ENCODE measurements at regions not wholly inside any gene's neighbourhood (a gene's known extent, or its start where the extent isn't known, plus 50 kb on each side); places are given as distances from the start of the nearest gene placed in this dataset.

DNA sequence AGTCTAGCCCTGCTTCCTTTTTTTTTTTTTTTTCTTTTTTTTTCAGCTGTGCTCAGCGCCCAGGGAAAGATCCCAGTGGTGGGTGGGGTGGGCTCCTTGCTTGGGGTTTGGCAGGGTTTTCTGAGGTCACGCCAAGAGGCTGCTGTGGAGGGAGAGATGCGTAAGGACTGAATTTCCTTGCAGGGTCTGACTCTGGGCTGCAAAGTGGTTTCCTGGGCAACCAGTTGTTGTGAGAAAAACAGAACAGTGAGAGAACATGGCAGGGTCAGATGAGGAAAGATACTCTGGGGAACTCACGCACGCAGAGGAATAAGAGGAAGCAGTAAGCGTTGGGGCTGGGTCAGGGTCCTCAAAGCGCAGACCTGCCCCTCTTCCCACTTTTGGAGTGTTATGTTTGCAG is 119.5 kb downstream of the IRF8 start:
- no peak for DNase-seq (ENCODE audit: low spot score)

GRCh38 chr16:86018941-86019340 is 120.0 kb downstream of the IRF8 start:
- DNase-seq (ENCODE audit: low spot score): no peak

GRCh38 chr16:86019446-86020047 is 120.6 kb downstream of the IRF8 start:
- no peak for DNase-seq (ENCODE audit: low spot score)

GRCh38 chr16:86020971-86021370 is 122.0 kb downstream of the IRF8 start:
- DNase-seq (ENCODE audit: low spot score): no peak

DNA sequence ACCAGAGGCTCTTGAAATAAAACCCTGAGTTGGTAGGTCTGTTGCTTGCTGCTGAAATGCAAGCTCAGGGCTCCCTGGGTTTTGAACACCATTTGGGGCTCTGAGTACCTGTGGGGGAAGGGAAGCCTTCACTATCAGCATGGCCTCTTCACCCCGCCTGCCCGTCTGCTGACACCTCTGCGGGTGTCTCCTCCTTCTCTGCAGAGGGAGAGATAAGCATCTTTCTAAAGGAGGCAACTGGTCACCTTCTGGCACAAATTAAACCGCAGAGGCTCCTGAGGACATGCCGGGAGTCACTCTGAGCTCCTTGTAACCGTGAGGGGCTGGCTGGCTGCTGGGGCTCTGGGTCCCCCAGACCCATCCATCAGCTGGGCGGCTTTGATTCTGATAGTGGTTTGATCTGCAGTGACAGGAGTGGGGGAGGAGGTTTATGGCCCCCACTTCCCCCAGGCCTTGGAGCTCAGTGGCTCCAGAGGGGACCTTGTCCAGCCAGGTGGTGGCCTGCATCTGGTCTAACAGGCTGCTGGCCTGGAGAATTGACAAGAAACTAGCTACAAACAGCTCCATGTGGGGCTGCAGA is 123.5 kb downstream of the IRF8 start:
- DNase-seq (ENCODE audit: low spot score): no peak

DNA sequence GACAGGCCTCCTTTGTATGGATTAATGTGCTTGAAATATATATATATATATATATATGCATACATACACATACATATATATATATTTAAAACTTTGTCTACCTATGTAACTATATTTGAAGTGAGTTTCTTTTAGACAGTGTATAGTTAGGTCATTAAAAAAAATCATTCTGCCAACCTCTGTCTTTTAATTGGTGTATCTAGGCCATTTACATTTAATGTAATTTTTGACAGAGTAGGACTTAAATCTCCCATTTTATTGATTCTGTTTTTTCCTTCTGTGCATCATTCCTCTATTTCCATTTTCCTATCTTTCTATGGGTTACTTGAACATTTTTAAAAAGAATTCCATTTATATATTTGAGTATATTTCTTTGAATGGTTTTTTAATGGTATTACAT is 125.2 kb downstream of the IRF8 start:
- DNase-seq (ENCODE audit: low spot score): no peak

DNA sequence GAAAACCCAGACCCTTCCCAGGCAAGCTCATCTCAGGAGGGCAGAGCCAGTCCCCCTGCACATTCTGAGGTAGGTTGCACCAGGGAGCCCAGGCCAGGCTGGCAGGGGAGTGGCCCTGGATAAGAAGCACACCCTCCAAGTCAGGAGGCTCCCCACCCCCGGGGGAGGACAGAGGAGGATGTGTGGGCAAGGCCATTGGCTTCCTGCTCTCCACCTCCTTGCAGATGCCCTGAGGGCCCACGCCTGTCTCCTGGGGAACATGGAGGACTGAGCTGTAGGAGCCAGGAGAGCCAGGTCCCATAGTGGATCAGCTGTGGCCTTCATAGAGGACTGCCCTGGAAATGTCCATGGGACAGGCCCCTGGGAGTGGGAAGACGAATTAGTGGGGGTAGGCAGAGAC is 126.7 kb downstream of the IRF8 start:
- no peak for DNase-seq (ENCODE audit: low spot score)

DNA sequence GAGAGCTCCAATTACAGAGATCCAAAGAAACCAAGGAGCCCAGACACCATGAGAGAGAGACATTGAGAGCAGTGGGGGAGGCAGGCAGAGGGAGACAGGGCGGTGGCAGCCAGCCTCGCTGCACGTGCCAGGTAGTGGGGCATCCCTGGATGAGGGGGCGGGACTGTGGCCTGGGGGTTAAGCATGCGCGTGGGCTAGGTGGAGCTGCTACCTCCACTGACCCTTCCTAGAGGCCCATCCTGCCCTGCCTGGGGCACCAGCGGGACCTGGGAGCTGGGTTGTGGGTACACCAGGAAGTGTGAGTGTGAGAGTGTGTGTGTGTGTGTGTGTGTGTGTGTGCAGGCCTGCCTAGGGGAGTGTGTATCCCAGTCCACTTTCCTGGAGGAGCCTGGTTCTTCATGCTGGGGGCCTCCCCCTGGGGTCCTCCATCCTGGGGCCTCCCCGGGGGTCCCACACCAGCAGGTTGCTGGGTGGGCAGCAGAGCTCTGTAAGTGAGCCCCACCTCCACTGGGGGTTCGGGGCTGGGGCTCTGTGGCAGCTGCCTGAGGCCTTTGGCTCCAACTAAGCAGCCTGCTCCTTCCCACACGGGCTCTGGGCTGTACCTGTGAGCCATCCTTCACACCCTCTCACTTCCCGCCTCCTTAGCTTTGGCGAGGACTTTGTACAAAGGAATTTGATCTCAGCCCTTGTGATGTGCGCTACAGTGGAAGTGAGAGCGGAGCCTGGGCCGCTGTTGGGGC is 127.4 kb downstream of the IRF8 start:
- no peak for DNase-seq (ENCODE audit: low spot score)

DNA sequence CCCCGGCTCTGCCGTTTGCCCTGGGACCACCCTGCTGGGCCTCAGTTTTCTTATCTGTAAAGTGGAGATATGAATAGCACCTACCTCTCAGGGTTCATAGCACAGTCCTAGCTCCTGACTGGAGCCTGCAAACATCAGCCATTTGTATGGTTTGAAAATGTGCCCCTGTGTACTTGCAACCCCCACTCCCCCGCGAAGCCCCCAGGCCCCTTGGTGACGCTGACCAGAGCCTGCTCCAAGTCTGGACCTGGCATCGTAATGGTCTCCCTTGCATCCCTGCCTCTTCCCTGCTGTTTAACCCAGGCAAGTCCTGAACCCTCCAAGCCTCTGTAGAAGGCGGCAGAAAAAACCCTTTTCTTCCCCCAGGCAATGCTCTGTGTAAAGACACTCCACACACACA is 128.0 kb downstream of the IRF8 start:
- DNase-seq (ENCODE audit: low spot score): no peak

GRCh38 chr16:86027373-86028126 is 128.6 kb downstream of the IRF8 start:
- no peak for DNase-seq (ENCODE audit: low spot score)

DNA sequence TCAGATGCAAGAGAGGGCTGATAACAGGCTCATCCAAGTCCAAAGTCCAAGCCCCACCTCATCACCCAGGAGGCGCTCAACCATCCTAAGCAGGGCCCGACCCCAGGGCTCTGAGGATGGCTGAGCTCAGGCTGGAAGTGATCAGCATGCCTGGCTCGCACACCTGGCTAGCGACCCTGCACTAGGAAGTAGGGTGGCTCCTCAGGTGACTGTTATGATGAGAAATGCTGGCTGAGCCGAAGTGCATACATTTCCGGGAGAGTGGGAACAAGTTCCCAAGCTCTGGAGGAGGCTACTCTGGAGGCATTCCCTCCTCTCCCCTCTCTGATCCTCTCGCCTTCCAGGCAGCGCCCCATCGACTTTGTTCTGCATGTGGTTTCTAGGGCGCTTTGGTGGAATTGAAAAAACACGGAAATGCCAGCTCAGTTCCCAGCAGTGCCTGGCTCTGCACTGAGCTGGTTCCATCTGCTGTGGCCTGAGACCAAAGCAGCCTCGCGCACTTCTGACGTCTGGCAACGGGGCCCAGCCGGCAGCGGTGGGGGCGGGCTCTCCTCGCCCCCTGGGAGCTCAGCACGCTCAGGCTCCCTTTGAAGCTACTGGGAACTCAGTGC is 130.3 kb downstream of the IRF8 start:
- DNase-seq (ENCODE audit: low spot score): no peak

DNA sequence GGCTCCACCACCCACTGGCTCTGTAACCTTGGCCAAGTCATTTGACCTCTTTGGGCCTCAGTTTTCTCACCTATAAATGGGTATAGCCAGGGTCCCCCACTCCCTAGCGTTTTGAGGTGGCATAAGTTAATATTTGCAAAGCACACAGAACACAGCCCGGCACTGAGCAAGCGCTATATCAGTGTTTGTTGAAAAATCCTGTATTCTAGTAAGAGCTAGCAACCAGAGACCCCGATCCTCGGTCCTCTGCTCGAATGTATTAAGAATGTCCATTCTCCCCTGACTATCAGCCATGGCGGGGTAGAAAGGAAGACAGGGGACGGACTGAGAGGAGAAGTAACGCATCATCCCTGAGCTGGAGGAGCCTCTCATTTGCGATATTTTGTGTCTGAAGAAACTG is 131.2 kb downstream of the IRF8 start:
- no peak for DNase-seq (ENCODE audit: low spot score)

GRCh38 chr16:86031141-86031678 is 132.2 kb downstream of the IRF8 start:
- DNase-seq (ENCODE audit: low spot score): no peak

DNA sequence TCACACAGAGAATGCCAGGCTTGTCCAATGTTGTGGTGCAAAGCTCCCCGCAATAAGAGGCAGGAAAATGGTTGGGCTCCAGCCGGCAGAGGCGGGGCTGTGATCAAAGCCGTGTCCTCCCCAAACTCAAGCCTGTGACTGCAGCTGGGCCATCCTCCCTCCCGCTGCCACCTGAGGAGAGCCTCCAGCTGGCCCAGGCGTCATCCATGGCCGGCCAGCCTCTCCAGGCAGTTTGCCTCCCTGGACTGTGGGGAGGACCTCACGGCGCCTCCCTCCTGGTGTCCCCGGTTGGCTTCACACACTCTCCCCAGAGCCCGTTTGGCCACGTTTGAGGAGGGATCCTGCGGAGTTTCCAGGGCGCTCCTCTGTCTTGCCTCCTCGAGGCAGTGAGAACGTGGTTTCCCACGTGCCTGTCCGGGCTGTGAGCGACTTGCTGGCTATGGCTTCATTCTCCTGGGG is 134.1 kb downstream of the IRF8 start:
- DNase-seq (ENCODE audit: low spot score): no peak

GRCh38 chr16:86033971-86034370 is 135.0 kb downstream of the IRF8 start:
- DNase-seq (ENCODE audit: low spot score): no peak

DNA sequence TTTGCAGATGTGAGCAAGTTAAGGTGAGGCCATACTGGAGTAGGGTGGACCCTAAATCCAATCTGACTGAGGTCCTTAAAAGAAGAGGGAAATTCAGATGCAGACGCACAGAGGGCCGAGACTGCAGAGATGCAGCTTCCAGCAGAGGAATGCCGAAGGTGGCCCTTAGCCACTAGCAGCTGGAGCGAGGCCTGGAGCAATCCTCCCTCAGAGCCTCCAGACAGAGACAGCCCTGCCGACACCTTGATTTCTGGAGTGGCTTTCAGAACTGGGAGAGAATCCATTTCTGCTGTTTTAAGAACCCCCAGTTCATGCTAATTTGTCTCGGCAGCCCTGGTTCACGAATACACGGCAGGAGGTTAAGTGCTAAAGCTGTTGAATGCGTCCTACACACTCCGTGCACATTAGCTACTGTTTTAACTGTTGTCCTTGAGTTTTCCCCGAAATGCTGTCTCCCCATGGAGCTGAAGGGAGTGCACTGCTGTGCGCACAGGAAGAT is 135.5 kb downstream of the IRF8 start:
- DNase-seq (ENCODE audit: low spot score): no peak

DNA sequence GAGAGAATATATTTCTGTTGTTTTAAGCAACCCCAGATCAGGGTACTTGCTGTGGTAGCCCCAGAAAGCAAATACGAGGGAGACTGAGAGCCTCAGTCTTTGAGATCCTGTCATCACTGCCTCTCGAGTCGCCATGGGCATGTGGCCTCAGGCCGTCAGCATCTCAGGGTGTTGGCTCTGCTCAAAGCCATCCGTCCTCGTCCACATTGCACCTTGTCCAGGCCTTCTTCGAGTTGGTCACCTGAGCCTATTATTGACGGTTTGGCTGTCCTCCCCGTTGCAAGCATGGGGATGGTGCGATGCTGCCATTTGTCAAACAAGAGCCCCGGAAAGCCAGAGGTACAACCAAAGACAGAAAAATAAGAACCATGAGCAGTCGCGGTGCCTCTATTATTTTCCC is 136.9 kb downstream of the IRF8 start:
- no peak for DNase-seq (ENCODE audit: low spot score)

DNA sequence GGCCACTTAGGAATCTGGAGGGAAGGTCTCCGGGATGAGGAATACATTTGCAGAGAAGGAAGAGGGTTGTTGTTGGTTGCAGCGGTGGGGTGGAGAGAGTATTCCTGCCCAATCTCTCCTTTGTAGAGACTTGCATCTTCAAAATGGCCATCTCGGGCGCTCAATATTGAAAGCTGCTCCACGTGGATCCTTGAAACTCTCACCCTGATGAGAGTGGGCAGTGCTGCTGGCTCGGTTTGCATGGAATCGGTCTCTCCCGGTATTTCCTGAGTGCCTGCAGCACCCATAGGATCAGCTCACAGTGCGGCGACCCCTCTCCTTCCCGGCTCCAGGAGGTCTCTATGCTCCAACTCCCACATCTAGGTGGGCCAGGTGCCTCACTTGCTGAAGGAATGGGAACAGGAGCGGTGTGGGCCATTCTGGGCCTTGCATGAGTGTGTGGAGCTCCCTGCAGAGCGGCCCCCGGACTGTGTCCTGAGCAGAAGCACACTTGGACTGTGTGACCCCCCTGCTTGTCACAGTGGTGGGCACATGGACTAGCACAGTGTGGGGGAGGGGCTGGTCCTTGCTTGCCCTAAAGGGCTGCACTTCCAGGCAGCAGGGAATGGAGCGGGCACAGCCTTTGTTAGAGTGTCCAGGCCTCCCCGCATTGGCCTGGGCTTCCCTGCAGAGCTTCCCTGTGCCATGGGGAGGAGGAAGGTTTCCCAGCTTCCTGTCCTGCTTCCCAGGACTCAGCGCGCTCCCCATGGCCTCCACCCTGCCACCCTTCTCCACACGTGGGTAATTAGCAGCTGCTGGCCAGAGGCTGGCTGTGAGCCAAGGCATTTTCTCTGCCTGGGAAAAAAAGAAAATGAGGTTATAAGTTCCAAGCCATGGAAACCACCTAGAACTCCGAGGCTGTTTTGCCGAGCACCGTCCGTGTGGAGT is 139.3 kb downstream of the IRF8 start:
- DNase-seq (ENCODE audit: low spot score): no peak

GRCh38 chr16:86038926-86039310 is 140.0 kb downstream of the IRF8 start:
- DNase-seq (ENCODE audit: low spot score): no peak

DNA sequence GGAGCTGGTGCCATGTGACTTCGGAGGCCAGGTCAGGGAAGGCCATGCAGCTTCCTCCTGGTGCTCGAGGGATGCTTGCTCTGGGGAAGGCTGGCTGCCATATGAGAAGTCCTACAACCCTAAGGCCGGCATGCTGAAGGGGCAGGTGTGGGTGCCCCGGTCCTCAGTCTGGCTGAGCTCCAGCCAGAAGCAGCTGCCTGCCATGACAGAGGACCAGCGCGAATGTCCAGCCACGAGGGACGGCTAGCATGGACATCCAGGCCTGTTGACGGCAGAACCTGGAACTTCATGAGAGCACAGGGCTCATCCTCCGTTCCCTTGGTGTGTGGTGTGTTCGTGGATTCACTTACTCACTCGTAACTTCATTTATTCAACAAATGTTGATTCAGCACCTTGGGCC is 140.6 kb downstream of the IRF8 start:
- no peak for DNase-seq (ENCODE audit: low spot score)

DNA sequence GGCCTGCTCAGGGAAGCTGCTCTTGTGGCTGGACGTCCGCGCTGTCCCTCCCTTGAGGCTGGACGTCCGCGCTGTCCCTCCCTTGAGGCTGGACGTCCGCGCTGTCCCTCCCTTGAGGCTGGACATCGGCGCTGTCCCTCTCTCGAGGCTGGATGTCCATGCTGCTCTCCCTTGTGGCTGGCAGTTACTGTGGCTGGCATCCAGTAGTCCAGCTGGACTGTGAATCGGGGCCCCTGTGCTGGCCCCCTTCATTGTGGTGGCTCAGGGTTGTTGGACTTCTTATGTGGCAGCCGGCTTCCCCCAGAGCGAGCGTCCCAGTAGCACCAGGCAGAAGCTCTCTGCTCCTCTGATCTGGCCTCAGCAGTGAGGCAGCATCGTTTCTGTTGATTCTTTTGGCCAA is 141.5 kb downstream of the IRF8 start:
- DNase-seq (ENCODE audit: low spot score): no peak

All from germinal center (tissue), 1 donor.